HepG2 (cell line): ENCODE measurements at regions not wholly inside any gene's neighbourhood (a gene's known extent, or its start where the extent isn't known, plus 50 kb on each side); places are given as distances from the start of the nearest gene placed in this dataset.

Experiments
- CC2D1A ChIP-seq: sonication (generic); formaldehyde crosslinking; IDR thresholded peaks from 2 replicates; pipeline ENCODE4 v1.8.1; 2023; ENCODE audit warnings: mild to moderate bottlenecking, missing genetic modification reagents
- CREB1 ChIP-seq, 2 experiments: fragments of 450-650 bp in 1 of 2; IDR thresholded peaks; 2 replicates each; pipeline ENCODE4 v1.6.1; 2016 to 2017; ENCODE audit warnings: control low read depth in 1 of 2, mild to moderate bottlenecking in 1 of 2, missing compliant biosample characterization in 1 of 2, missing genetic modification characterization in 1 of 2
- LCORL ChIP-seq, 2 experiments: fragments of 450-650 bp in 1 of 2; sonication (generic) in 1 of 2; formaldehyde crosslinking in 1 of 2; IDR thresholded peaks; 2 replicates each; pipeline versions ENCODE4 v1.5.0 to v1.6.1; 2017 to 2020; ENCODE audit warnings: antibody characterized with exemption in 1 of 2, missing genetic modification reagents in 1 of 2
- NONO ChIP-seq, 2 experiments: fragments of 450-650 bp in 1 of 2; sonication (generic) in 1 of 2; formaldehyde crosslinking in 1 of 2; IDR thresholded peaks in 1 of 2; conservative IDR thresholded peaks in 1 of 2; 2 replicates each; pipeline versions ENCODE4 v1.6.1 to v1.8.0; 2017 to 2022; ENCODE audit warnings: mild to moderate bottlenecking in 1 of 2, missing genetic modification reagents in 1 of 2, moderate library complexity in 1 of 2
- RARA ChIP-seq: IDR thresholded peaks from 2 replicates; pipeline ENCODE4 v1.6.1; 2016; ENCODE audit warnings: missing genetic modification reagents, missing compliant biosample characterization
- SPEN ChIP-seq: sonication (generic); formaldehyde crosslinking; IDR thresholded peaks from 2 replicates; pipeline ENCODE4 v1.5.1; 2020; ENCODE audit warnings: low read depth, mild to moderate bottlenecking, missing genetic modification reagents
- TEAD2 ChIP-seq: sonication (generic); formaldehyde crosslinking; IDR thresholded peaks from 2 replicates; pipeline ENCODE4 v1.9.0; 2021; ENCODE audit warnings: missing genetic modification reagents
- ZKSCAN5 ChIP-seq: sonication (generic); formaldehyde crosslinking; IDR thresholded peaks from 2 replicates; pipeline ENCODE4 v1.5.1; 2020; ENCODE audit warnings: mild to moderate bottlenecking, missing genetic modification reagents
- ZNF329 ChIP-seq: sonication (generic); formaldehyde crosslinking; IDR thresholded peaks from 2 replicates; pipeline ENCODE4 v1.9.0; 2021; ENCODE audit warnings: low read depth, mild to moderate bottlenecking, missing genetic modification reagents
- ZNF468 ChIP-seq: sonication (generic); formaldehyde crosslinking; IDR thresholded peaks from 2 replicates; pipeline ENCODE4 v1.8.0; 2022; ENCODE audit warnings: mild to moderate bottlenecking, moderate library complexity, missing genetic modification reagents
- ZNF619 ChIP-seq: sonication (generic); formaldehyde crosslinking; IDR thresholded peaks from 2 replicates; pipeline ENCODE4 v1.4.0; 2020; ENCODE audit warnings: mild to moderate bottlenecking, missing genetic modification reagents
- ZSCAN29 ChIP-seq: sonication (generic); formaldehyde crosslinking; conservative IDR thresholded peaks from 2 replicates; pipeline ENCODE4 v1.4.0; 2020; ENCODE audit warnings: mild to moderate bottlenecking, missing genetic modification reagents
- TF ChIP-seq, protein P1 (sequence below): IDR thresholded peaks from 2 replicates; pipeline ENCODE4 v1.6.1; 2016; ENCODE audit warnings: low read depth, missing genetic modification reagents, missing compliant biosample characterization
- TF ChIP-seq, protein P2 (sequence below): sonication (generic); formaldehyde crosslinking; IDR thresholded peaks from 2 replicates; pipeline ENCODE4 v1.4.0; 2020; ENCODE audit warnings: missing genetic modification reagents

DNA sequence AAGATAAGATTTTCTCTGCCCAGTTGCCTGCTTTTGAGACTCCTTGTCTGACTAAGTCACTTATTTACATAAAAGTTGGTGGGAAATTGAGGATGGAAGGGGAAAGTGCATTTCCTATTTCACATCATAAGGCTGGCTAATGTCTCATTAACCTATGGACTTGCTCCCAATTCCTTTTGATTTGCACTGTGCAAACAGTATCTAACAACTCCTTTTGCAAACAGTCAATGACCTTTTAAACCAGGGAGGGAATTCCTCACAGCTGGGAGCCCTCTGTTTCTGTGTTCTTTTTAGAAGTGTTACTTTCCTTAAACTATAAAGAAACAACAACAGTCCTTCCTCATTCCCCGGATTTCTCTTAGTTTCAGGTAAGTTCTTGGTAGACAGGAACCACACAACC lies 272.8 kb downstream of the RND3 start (continued):
- TF ChIP-seq, protein P1, sequence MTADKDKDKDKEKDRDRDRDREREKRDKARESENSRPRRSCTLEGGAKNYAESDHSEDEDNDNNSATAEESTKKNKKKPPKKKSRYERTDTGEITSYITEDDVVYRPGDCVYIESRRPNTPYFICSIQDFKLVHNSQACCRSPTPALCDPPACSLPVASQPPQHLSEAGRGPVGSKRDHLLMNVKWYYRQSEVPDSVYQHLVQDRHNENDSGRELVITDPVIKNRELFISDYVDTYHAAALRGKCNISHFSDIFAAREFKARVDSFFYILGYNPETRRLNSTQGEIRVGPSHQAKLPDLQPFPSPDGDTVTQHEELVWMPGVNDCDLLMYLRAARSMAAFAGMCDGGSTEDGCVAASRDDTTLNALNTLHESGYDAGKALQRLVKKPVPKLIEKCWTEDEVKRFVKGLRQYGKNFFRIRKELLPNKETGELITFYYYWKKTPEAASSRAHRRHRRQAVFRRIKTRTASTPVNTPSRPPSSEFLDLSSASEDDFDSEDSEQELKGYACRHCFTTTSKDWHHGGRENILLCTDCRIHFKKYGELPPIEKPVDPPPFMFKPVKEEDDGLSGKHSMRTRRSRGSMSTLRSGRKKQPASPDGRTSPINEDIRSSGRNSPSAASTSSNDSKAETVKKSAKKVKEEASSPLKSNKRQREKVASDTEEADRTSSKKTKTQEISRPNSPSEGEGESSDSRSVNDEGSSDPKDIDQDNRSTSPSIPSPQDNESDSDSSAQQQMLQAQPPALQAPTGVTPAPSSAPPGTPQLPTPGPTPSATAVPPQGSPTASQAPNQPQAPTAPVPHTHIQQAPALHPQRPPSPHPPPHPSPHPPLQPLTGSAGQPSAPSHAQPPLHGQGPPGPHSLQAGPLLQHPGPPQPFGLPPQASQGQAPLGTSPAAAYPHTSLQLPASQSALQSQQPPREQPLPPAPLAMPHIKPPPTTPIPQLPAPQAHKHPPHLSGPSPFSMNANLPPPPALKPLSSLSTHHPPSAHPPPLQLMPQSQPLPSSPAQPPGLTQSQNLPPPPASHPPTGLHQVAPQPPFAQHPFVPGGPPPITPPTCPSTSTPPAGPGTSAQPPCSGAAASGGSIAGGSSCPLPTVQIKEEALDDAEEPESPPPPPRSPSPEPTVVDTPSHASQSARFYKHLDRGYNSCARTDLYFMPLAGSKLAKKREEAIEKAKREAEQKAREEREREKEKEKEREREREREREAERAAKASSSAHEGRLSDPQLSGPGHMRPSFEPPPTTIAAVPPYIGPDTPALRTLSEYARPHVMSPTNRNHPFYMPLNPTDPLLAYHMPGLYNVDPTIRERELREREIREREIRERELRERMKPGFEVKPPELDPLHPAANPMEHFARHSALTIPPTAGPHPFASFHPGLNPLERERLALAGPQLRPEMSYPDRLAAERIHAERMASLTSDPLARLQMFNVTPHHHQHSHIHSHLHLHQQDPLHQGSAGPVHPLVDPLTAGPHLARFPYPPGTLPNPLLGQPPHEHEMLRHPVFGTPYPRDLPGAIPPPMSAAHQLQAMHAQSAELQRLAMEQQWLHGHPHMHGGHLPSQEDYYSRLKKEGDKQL (CRISPR knock-in tag), result peak; percentile 53; the same call in 1 of the 2 replicates
- TF ChIP-seq, protein P2, sequence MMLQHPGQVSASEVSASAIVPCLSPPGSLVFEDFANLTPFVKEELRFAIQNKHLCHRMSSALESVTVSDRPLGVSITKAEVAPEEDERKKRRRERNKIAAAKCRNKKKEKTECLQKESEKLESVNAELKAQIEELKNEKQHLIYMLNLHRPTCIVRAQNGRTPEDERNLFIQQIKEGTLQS, result no peak
- TF ChIP-seq ZNF619 (CRISPR knock-in tag) (no peak), TEAD2 (CRISPR knock-in tag) (no peak), NONO (IDR thresholded peaks at IDR 0.05) (no peak), NONO (CRISPR knock-in tag; conservative IDR thresholded peaks at IDR 0.05) (no peak), RARA (CRISPR knock-in tag) (peak; percentile 37; the same call in 1 of the 2 replicates), ZNF329 (CRISPR knock-in tag) (no peak), ZSCAN29 (CRISPR knock-in tag) (no peak), LCORL (IDR thresholded peaks at IDR 0.05) (0 out of 2 replicates have a peak, but pooled peaks have one; percentile 20), LCORL (CRISPR knock-in tag; IDR thresholded peaks at IDR 0.05) (no peak), CC2D1A (CRISPR knock-in tag) (no peak), SPEN (CRISPR knock-in tag) (no peak), CREB1 (IDR thresholded peaks at IDR 0.05) (no peak), CREB1 (CRISPR knock-in tag; IDR thresholded peaks at IDR 0.05) (peak; percentile 42; the same call in 1 of the 2 replicates), ZKSCAN5 (CRISPR knock-in tag) (no peak), ZNF468 (CRISPR knock-in tag) (no peak)
